ENCODE measurements at regions not wholly inside any gene's neighbourhood (a gene's known extent, or its start where the extent isn't known, plus 50 kb on each side); places are given as distances from the start of the nearest gene placed in this dataset.

- intact Hi-C loops (cut with micrococcal nuclease) = loop anchor here (5.0 to 10.0 kb wide), 2 partner anchors 155 to 243 kb away; partner anchors contain the start of gene PDGFA
- H3K27ac Mint-ChIP-seq = peak overlapping the region; percentile 90
- peaks cover 46% of the 10 kb centered on the region for H3K4me1 Mint-ChIP-seq
- DNase-seq = no peak
- H3K27me3 Mint-ChIP-seq = no peaks in the 10 kb centered on the region
- peaks cover 13% of the 10 kb centered on the region for H3K9me3 Mint-ChIP-seq
- peaks cover 6% of the 10 kb centered on the region for H3K36me3 Mint-ChIP-seq (ENCODE audit: low read depth)
- peak overlapping the region; percentile 87 for H3K4me3 Mint-ChIP-seq
These were observed 71.9 kb downstream of the FOXL3 start for GRCh38 chr7:361680-362401.

DNA sequence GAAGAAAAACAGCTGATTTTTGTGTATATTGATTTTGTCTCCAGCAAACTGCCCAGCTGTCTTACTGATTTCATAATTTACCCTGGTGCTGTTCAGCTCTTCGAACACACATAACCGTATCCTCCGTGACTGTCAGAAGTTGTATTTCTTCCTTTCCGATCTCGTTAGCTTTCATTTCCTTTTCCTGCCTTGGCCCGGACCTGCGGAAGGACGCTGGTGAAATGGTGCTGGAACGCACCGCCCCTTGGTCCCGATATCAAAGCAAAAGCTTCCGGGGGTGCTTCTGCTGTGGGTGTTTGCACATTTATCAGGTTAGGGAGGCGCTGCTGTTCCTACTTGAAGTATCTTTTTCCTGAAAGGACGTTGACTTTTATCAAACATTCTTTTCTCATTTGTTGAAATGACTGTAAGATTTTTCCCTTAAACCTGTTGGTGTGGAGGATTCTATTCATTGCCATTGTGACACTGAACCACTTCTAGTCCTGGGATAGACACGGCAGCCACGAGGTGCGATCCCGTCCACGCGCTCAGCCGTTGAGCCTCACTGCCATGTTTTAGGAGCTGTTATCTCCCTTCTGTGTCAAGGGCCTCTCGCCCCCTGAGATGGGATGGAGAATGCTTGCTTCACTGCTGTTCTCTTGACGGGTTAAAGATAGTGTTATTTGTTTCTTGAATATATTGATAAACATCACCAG is 72.6 kb downstream of the FOXL3 start:
- intact Hi-C loops (cut with micrococcal nuclease) = loop anchor here (5.0 to 10.0 kb wide), 2 partner anchors 155 to 242 kb away; partner anchors contain the start of gene PDGFA
- Mint-ChIP-seq H3K4me3 (peak overlapping the region; percentile 87), H3K9me3 (peaks cover 9% of the 10 kb centered on the region), H3K36me3 (ENCODE audit: low read depth) (peaks cover 6% of the 10 kb centered on the region), H3K27me3 (no peaks in the 10 kb centered on the region), H3K4me1 (peaks cover 49% of the 10 kb centered on the region), H3K27ac (peak overlapping the region; percentile 90)
- peak; percentile 82 for DNase-seq

GRCh38 chr7:363626-364025 is 73.7 kb downstream of the FOXL3 start:
- H3K4me1 Mint-ChIP-seq = peaks cover 49% of the 10 kb centered on the region
- peaks cover 6% of the 10 kb centered on the region for H3K36me3 Mint-ChIP-seq (ENCODE audit: low read depth)
- peaks cover 9% of the 10 kb centered on the region for H3K9me3 Mint-ChIP-seq
- H3K27ac Mint-ChIP-seq = no peak overlapping the region
- no peaks in the 10 kb centered on the region for H3K27me3 Mint-ChIP-seq
- H3K4me3 Mint-ChIP-seq = peak overlapping the region; percentile 15
- intact Hi-C loops (cut with micrococcal nuclease) = loop anchor here (5.0 to 10.0 kb wide), 2 partner anchors 154 to 241 kb away; partner anchors contain the start of gene PDGFA
- no peak for DNase-seq

DNA sequence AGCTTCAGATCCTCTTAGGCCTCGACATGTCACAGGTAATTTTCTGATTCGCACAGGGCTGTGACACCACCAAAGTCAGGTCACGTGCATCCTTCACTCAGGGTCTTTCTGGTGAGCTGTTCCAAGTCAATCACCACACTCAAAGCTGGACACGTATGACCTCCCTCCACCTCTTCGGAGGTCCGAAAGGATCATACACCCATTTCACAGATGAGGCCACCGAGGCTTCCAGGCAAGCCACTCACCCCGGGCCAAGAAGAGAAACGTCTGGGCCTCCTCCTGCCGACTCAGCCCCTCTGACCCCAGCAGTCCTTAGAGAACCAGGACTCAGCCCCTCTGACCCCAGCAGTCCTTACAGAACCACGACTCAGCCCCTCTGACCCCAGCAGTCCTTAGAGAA is 74.6 kb downstream of the FOXL3 start:
- H3K9me3 Mint-ChIP-seq = peaks cover 9% of the 10 kb centered on the region
- H3K4me3 Mint-ChIP-seq = no peak overlapping the region
- intact Hi-C loops (cut with micrococcal nuclease) = loop anchor here (5.0 to 10.0 kb wide), 2 partner anchors 153 to 240 kb away; partner anchors contain the start of gene PDGFA
- no peak overlapping the region for H3K27ac Mint-ChIP-seq
- peaks cover 49% of the 10 kb centered on the region for H3K4me1 Mint-ChIP-seq
- H3K36me3 Mint-ChIP-seq (ENCODE audit: low read depth) = peaks cover 6% of the 10 kb centered on the region
- H3K27me3 Mint-ChIP-seq = no peaks in the 10 kb centered on the region
- DNase-seq = no peak

- Mint-ChIP-seq H3K36me3 (ENCODE audit: low read depth) (peaks cover 6% of the 10 kb centered on the region), H3K4me1 (peaks cover 45% of the 10 kb centered on the region), H3K4me3 (peak overlapping the region; percentile 64), H3K9me3 (peaks cover 9% of the 10 kb centered on the region), H3K27ac (no peak overlapping the region), H3K27me3 (no peaks in the 10 kb centered on the region)
- intact Hi-C loops (cut with micrococcal nuclease) = loop anchor here (10.0 kb wide), 1 partner anchor 239 kb away; no protein-coding TSS in a partner anchor
- no peak for DNase-seq
These were observed 75.6 kb downstream of the FOXL3 start for GRCh38 chr7:365593-365992.

DNA sequence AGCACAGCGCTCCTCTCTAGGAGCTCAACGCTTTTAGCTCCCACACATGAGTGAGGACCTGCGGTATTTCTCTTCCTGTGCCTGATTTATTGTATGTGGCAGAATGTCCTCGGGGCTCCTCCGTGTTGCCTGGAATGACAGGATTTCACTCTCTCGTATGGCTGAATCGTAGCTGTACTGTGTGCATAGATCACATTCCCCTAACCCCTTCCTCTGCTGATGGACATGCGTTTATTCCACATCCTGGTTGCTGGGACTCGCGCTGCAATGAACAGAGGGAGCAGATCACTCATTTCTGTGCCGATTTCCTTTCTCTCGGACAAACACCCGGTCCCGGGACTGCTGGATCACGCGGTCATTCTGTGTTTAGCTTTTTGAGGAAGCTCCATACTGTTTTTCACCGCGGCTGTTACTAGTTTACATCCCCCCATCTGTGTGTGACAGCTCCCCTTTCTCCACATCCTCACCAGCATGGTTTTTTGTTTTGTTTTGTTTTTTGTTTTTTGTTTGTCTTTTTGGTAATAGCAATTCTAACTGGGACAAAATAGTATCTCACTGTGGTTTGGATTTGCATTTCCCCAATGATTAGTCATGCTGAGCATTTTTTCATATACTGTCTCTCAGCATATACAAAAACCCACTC is 76.3 kb downstream of the FOXL3 start:
- Mint-ChIP-seq H3K27me3 (no peaks in the 10 kb centered on the region), H3K27ac (peak overlapping the region; percentile 52), H3K4me1 (peaks cover 41% of the 10 kb centered on the region), H3K36me3 (ENCODE audit: low read depth) (peaks cover 6% of the 10 kb centered on the region), H3K9me3 (peaks cover 9% of the 10 kb centered on the region), H3K4me3 (peak overlapping the region; percentile 64)
- DNase-seq = no peak
- intact Hi-C loops (cut with micrococcal nuclease) = loop anchor here (10.0 kb wide), 1 partner anchor 239 kb away; no protein-coding TSS in a partner anchor

DNA sequence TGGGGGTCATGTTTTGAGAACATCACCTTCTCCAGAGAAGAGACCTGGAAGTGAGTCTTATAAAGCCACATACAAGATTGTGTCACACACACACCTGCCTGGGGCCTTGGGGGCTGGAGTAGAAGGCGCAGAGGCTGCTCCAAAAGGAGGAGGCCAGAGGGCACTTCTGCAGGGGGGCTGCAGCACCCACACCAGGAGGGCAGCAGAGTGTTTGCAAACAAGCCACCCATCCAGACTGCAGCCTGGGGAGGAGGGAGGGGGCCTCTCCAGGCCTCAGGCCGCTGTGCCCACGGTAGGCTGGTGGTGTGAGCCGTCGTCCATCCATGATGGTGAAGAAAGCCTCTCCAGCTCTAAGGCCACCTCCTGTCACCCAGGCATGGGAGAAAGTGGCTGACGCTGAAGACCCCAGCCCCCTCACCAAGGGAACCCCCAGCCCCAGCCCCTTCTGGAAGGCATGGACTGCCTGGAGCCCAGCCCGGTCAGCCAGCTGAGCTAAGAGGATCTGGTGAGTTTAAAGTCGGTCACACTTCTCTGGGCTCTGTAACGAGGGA is 77.5 kb downstream of the FOXL3 start:
- Mint-ChIP-seq H3K4me1 (peaks cover 33% of the 10 kb centered on the region), H3K27ac (peak overlapping the region; percentile 52), H3K9me3 (peaks cover under 1% of the 10 kb centered on the region), H3K4me3 (no peak overlapping the region), H3K27me3 (no peaks in the 10 kb centered on the region), H3K36me3 (ENCODE audit: low read depth) (no peaks in the 10 kb centered on the region)
- intact Hi-C loops (cut with micrococcal nuclease) = loop anchor here (10.0 kb wide), 1 partner anchor 237 kb away; no protein-coding TSS in a partner anchor
- no peak for DNase-seq

- H3K4me1 Mint-ChIP-seq = peaks cover 23% of the 10 kb centered on the region
- no peak overlapping the region for H3K4me3 Mint-ChIP-seq
- intact Hi-C loops (cut with micrococcal nuclease) = loop anchor here (10.0 kb wide), 1 partner anchor 236 kb away; no protein-coding TSS in a partner anchor
- H3K9me3 Mint-ChIP-seq = no peaks in the 10 kb centered on the region
- H3K36me3 Mint-ChIP-seq (ENCODE audit: low read depth) = no peaks in the 10 kb centered on the region
- no peaks in the 10 kb centered on the region for H3K27me3 Mint-ChIP-seq
- no peak overlapping the region for H3K27ac Mint-ChIP-seq
- no peak for DNase-seq
These were observed 78.9 kb downstream of the FOXL3 start for GRCh38 chr7:368651-369475.

DNA sequence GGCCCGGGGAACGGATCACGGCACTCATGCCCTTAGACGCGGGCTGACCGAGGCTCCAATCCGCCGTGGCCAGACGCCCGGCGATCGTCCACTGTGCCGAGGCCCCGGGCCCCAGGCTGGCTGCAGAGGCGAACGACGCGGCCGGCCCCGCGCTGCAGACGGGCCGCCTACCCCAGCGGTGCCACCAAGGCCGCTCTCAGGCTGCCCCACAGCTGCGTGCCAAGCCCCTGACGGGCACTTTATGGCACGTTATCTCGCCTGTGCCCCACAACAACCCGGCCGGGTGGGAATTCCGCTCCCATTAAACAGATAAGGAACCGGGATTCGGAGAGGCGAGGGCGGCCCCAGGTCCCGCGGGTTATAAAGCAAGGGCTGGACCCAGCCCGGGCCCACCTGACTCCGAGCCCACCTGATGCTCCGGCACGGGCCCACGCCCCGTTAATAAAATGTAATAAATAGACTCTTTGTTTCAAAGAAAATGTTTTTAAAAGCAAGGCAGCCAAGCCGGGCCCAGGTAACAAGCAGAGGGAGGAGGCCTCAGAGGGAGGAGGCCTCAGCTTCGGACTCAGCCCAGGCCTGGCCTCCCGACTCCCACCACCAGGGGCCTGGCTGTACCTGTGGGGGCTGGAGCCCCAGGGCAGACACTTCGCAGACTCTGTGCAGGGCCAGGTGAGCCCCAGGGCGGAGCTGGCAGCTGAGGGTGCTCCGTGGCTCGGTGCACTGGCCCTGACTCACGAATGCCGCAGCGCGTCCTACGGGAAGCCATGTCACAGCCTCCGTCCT is 79.7 kb downstream of the FOXL3 start:
- H3K27ac Mint-ChIP-seq = no peak overlapping the region
- intact Hi-C loops (cut with micrococcal nuclease) = loop anchor here (10.0 kb wide), 1 partner anchor 235 kb away; no protein-coding TSS in a partner anchor
- H3K4me1 Mint-ChIP-seq = peaks cover 19% of the 10 kb centered on the region
- no peak overlapping the region for H3K4me3 Mint-ChIP-seq
- H3K9me3 Mint-ChIP-seq = no peaks in the 10 kb centered on the region
- no peak for DNase-seq
- H3K27me3 Mint-ChIP-seq = no peaks in the 10 kb centered on the region
- H3K36me3 Mint-ChIP-seq (ENCODE audit: low read depth) = no peaks in the 10 kb centered on the region

DNA sequence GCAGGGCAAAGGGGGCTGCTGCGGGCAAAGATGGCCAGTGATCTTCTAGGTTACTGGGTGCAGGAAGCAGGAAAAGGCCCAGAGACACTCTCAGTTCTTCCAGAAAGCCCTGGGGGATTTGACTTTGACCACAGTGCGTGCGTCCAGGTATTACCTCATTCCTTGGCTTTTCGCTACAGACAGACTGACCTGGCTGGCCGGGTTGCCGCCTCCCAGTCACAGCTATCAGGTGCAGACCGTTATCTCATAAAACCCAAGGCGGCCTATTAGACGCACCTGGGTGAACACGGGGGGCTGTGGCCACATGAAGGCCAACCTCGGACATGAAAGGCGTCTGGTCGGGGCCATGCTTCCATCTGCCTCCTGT is 80.3 kb downstream of the FOXL3 start:
- Mint-ChIP-seq H3K27me3 (no peaks in the 10 kb centered on the region), H3K27ac (no peak overlapping the region), H3K4me3 (no peak overlapping the region), H3K4me1 (peaks cover 19% of the 10 kb centered on the region), H3K9me3 (no peaks in the 10 kb centered on the region), H3K36me3 (ENCODE audit: low read depth) (no peaks in the 10 kb centered on the region)
- DNase-seq = no peak
- intact Hi-C loops (cut with micrococcal nuclease) = no loop called here

DNA sequence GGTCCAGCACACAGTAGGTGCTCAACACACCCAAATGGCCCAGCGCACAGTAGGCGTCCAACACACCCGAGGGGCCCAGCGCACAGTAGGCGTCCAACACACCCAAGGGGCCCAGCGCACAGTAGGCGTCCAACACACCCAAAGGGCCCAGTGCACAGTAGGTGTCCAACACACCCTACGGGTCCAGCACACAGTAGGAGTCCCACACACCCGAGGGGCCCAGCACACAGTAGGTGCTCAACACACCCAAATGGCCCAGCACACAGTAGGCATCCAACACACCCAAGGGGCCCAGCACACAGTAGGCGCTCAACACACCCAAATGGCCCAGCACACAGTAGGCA is 80.8 kb downstream of the FOXL3 start:
- H3K9me3 Mint-ChIP-seq = no peaks in the 10 kb centered on the region
- H3K27ac Mint-ChIP-seq = no peak overlapping the region
- no peak overlapping the region for H3K4me3 Mint-ChIP-seq
- intact Hi-C loops (cut with micrococcal nuclease) = no loop called here
- H3K4me1 Mint-ChIP-seq = peaks cover 14% of the 10 kb centered on the region
- H3K27me3 Mint-ChIP-seq = no peaks in the 10 kb centered on the region
- no peak for DNase-seq
- no peaks in the 10 kb centered on the region for H3K36me3 Mint-ChIP-seq (ENCODE audit: low read depth)

DNA sequence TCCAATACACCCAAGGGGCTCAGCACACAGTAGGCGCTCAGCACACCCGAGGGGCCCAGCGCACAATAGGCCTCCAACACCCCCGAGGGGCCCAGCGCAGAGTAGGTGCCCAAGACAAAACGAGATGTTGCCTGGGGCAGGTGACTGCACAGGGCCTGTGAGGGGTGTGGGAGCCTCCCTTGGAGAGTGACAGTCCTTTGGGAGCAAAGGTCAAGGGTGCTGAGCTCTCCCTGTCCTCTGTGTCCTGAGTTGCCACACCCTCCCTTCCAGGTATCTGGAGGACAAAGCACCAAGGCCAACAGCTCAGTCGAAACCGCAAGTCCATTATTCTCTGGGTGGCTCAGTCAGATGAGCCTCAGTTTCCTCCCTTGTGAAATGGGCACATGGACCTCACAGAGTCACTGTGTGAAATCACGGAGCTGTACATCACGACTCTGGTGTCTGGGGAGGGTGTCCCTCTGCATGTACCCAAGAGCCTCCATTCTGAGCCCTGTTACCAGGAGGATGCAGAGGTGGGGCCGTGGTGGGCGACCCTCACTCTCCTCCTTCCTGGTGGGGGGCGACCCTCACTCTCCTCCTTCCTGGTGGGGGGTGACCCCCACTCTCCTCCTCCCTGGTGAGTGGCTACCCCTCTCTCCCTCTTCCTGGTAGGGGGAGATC is 81.3 kb downstream of the FOXL3 start:
- intact Hi-C loops (cut with micrococcal nuclease) = no loop called here
- Mint-ChIP-seq H3K4me1 (peaks cover 9% of the 10 kb centered on the region), H3K4me3 (no peak overlapping the region), H3K36me3 (ENCODE audit: low read depth) (no peaks in the 10 kb centered on the region), H3K27me3 (no peaks in the 10 kb centered on the region), H3K9me3 (no peaks in the 10 kb centered on the region), H3K27ac (no peak overlapping the region)
- no peak for DNase-seq
